HFFc6 (cell line): ENCODE measurements at regions not wholly inside any gene's neighbourhood (a gene's known extent, or its start where the extent isn't known, plus 50 kb on each side); places are given as distances from the start of the nearest gene placed in this dataset.
"Not testable (repeated sequence)": the region's sequence is repeated elsewhere in the genome, so short reads cannot be mapped to it uniquely, and the experiment has no call there.

Source experiments
- DNase-seq: peaks from one replicate; pipeline ENCODE4 v3.0.0-alpha.2; 2018
- H3K27ac Mint-ChIP-seq: 2 replicates; pipeline ENCODE4 v1.8.0; 2020; ENCODE audit warnings: mild to moderate bottlenecking, mixed read lengths
- H3K27me3 Mint-ChIP-seq: 2 replicates; pipeline ENCODE4 v1.8.0; 2021; ENCODE audit warnings: mild to moderate bottlenecking, moderate library complexity, mixed read lengths; ENCODE audit not compliant: insufficient read depth
- H3K36me3 Mint-ChIP-seq: 2 replicates; pipeline ENCODE4 v1.8.0; 2021; ENCODE audit warnings: low read depth, mixed read lengths
- H3K4me1 Mint-ChIP-seq: 2 replicates; pipeline ENCODE4 v1.8.0; 2020; ENCODE audit warnings: low read depth, mixed read lengths
- H3K4me3 Mint-ChIP-seq: 2 replicates; pipeline ENCODE4 v1.8.0; 2020; ENCODE audit warnings: mild to moderate bottlenecking, moderate library complexity, mixed read lengths
- H3K9me3 Mint-ChIP-seq: 2 replicates; pipeline ENCODE4 v1.8.0; 2020; ENCODE audit warnings: mild to moderate bottlenecking, mixed read lengths
- CTCF ChIP-seq: fragments of 200-600 bp; sonication (generic); IDR thresholded peaks from 2 replicates; pipeline ENCODE4 v1.5.0; 2021; ENCODE audit warnings: antibody characterized with exemption, mild to moderate bottlenecking

- peak; percentile 30 for DNase-seq
- H3K27ac Mint-ChIP-seq: no peak overlapping the region
Measured at GRCh38 chr3:191985691-191986090, 524.7 kb downstream of the PYDC2 start.

GRCh38 chr3:191987831-191988350 lies 526.9 kb downstream of the PYDC2 start:
- no peak for TF ChIP-seq CTCF

More at GRCh38 chr3:191985691-191986090, 524.7 kb downstream of the PYDC2 start:
- no peak for TF ChIP-seq CTCF
- Mint-ChIP-seq H3K4me1 (peaks cover 15% of the 10 kb centered on the region; the same call in 1 of the 2 replicates), H3K9me3 (peaks cover 16% of the 10 kb centered on the region), H3K27me3 (no peaks in the 10 kb centered on the region), H3K36me3 (peaks cover 6% of the 10 kb centered on the region; the same call in 1 of the 2 replicates), H3K4me3 (no peak overlapping the region)

GRCh38 chr3:191993952-191994351 lies 533.0 kb downstream of the PYDC2 start:
- not testable (repeated sequence) for H3K27me3 Mint-ChIP-seq, H3K27ac Mint-ChIP-seq, H3K4me1 Mint-ChIP-seq, H3K4me3 Mint-ChIP-seq, DNase-seq
- peaks cover 75% of the 10 kb centered on the region for H3K9me3 Mint-ChIP-seq
- H3K36me3 Mint-ChIP-seq: peaks cover 21% of the 10 kb centered on the region

More at GRCh38 chr3:191987831-191988350, 526.9 kb downstream of the PYDC2 start:
- no peak overlapping the region for H3K4me3 Mint-ChIP-seq
- peaks cover 15% of the 10 kb centered on the region; the same call in 1 of the 2 replicates for H3K4me1 Mint-ChIP-seq
- H3K27me3 Mint-ChIP-seq: no peaks in the 10 kb centered on the region
- no peak for DNase-seq
- peaks cover 38% of the 10 kb centered on the region for H3K9me3 Mint-ChIP-seq
- no peak overlapping the region for H3K27ac Mint-ChIP-seq
- peaks cover 7% of the 10 kb centered on the region for H3K36me3 Mint-ChIP-seq

GRCh38 chr3:191997093-191997492 lies 536.1 kb downstream of the PYDC2 start:
- no peak overlapping the region for H3K4me3 Mint-ChIP-seq
- H3K27ac Mint-ChIP-seq: no peak overlapping the region
- no peak for TF ChIP-seq CTCF
- H3K4me1 Mint-ChIP-seq: no peaks in the 10 kb centered on the region
- H3K36me3 Mint-ChIP-seq: peaks cover 15% of the 10 kb centered on the region
- DNase-seq: no peak
- no peaks in the 10 kb centered on the region; the same call in 1 of the 2 replicates for H3K27me3 Mint-ChIP-seq
- H3K9me3 Mint-ChIP-seq: peaks cover 46% of the 10 kb centered on the region

GRCh38 chr3:191997579-191998268 lies 536.8 kb downstream of the PYDC2 start:
- H3K4me1 Mint-ChIP-seq: no peaks in the 10 kb centered on the region
- peaks cover 39% of the 10 kb centered on the region for H3K9me3 Mint-ChIP-seq
- no peak overlapping the region for H3K4me3 Mint-ChIP-seq
- DNase-seq: no peak
- H3K27me3 Mint-ChIP-seq: no peaks in the 10 kb centered on the region; the same call in 1 of the 2 replicates
- TF ChIP-seq CTCF: no peak
- H3K36me3 Mint-ChIP-seq: peaks cover 15% of the 10 kb centered on the region
- no peak overlapping the region for H3K27ac Mint-ChIP-seq

- no peak for DNase-seq
- Mint-ChIP-seq H3K27me3 (no peaks in the 10 kb centered on the region; the same call in 1 of the 2 replicates), H3K27ac (no peak overlapping the region), H3K4me1 (no peaks in the 10 kb centered on the region; the same call in 1 of the 2 replicates), H3K36me3 (no peaks in the 10 kb centered on the region), H3K9me3 (peaks cover 4% of the 10 kb centered on the region), H3K4me3 (no peak overlapping the region)
- no peak for TF ChIP-seq CTCF
Measured at GRCh38 chr3:192001218-192001617, 540.3 kb downstream of the PYDC2 start.
